Activated CD4-positive, alpha-beta memory T cell treated with anti-CD3 and anti-CD28 coated beads for 36 hours (primary cell): ENCODE measurements at regions not wholly inside any gene's neighbourhood (a gene's known extent, or its start where the extent isn't known, plus 50 kb on each side); places are given as distances from the start of the nearest gene placed in this dataset.
"Not testable (repeated sequence)": the region's sequence is repeated elsewhere in the genome, so short reads cannot be mapped to it uniquely, and the experiment has no call there.

ENCODE experiments used
- CTCF ChIA-PET: fragments of 350-600 bp; sonication (Branson Sonifier 250); formaldehyde crosslinking; loops from one replicate; lab custom pipeline; 2021; ENCODE audit warnings: antibody characterized with exemption, inconsistent platforms; lab: Charles Lee
- POLR2A ChIA-PET: fragments of 350-600 bp; sonication (Branson Sonifier 250); formaldehyde crosslinking; loops from one replicate; lab custom pipeline; 2021; ENCODE audit warnings: antibody characterized with exemption; lab: Charles Lee
- DNase-seq: peaks from one replicate; pipeline ENCODE4 v3.0.0-alpha.2; 2020
- H3K27ac Mint-ChIP-seq: one replicate; pipeline ENCODE4 v1.8.0; 2021; ENCODE audit warnings: mixed read lengths
- H3K27me3 Mint-ChIP-seq: one replicate; pipeline ENCODE4 v1.8.0; 2021; ENCODE audit warnings: mixed read lengths
- H3K36me3 Mint-ChIP-seq: one replicate; pipeline ENCODE4 v1.8.0; 2021; ENCODE audit warnings: mixed read lengths
- H3K4me1 Mint-ChIP-seq: one replicate; pipeline ENCODE4 v1.8.0; 2021; ENCODE audit warnings: low read depth, mixed read lengths
- H3K4me3 Mint-ChIP-seq: one replicate; pipeline ENCODE4 v1.8.0; 2021; ENCODE audit warnings: mild to moderate bottlenecking, mixed read lengths
- H3K9me3 Mint-ChIP-seq: one replicate; pipeline ENCODE4 v1.8.0; 2021; ENCODE audit warnings: mixed read lengths
- intact Hi-C: fragments of 100-400 bp; cut with micrococcal nuclease; formaldehyde crosslinking; loops from one replicate; pipeline ENCODE4 v1.15.1; 2023

GRCh38 chr13:37984357-37984756, 114.8 kb upstream of the TRPC4 start:
- CTCF ChIA-PET: no interaction called here
- no peak for DNase-seq

GRCh38 chr13:37981932-37982331, 112.4 kb upstream of the TRPC4 start:
- CTCF ChIA-PET: no interaction called here
- no peaks in the 10 kb centered on the region for H3K27me3 Mint-ChIP-seq

More at GRCh38 chr13:37984357-37984756, 114.8 kb upstream of the TRPC4 start:
- H3K27me3 Mint-ChIP-seq: no peaks in the 10 kb centered on the region
- H3K4me1 Mint-ChIP-seq: no peaks in the 10 kb centered on the region
- POLR2A ChIA-PET: no interaction called here
- no peaks in the 10 kb centered on the region for H3K36me3 Mint-ChIP-seq
- no peak overlapping the region for H3K4me3 Mint-ChIP-seq
- no peaks in the 10 kb centered on the region for H3K9me3 Mint-ChIP-seq
- intact Hi-C loops: no loop called here
- no peak overlapping the region for H3K27ac Mint-ChIP-seq

GRCh38 chr13:37978680-37979079, 109.1 kb upstream of the TRPC4 start:
- Mint-ChIP-seq H3K4me3 (no peak overlapping the region), H3K36me3 (no peaks in the 10 kb centered on the region), H3K9me3 (no peaks in the 10 kb centered on the region), H3K27ac (no peak overlapping the region), H3K4me1 (no peaks in the 10 kb centered on the region), H3K27me3 (no peaks in the 10 kb centered on the region)
- ChIA-PET POLR2A (no interaction called here), CTCF (no interaction called here)
- DNase-seq: no peak
- intact Hi-C loops: no loop called here

More at GRCh38 chr13:37981932-37982331, 112.4 kb upstream of the TRPC4 start:
- no peak for DNase-seq
- H3K4me3 Mint-ChIP-seq: no peak overlapping the region
- no peaks in the 10 kb centered on the region for H3K4me1 Mint-ChIP-seq
- POLR2A ChIA-PET: no interaction called here
- H3K9me3 Mint-ChIP-seq: no peaks in the 10 kb centered on the region
- H3K36me3 Mint-ChIP-seq: no peaks in the 10 kb centered on the region
- H3K27ac Mint-ChIP-seq: no peak overlapping the region
- intact Hi-C loops: no loop called here

GRCh38 chr13:37968555-37968954, 99.0 kb upstream of the TRPC4 start:
- no peaks in the 10 kb centered on the region for H3K4me1 Mint-ChIP-seq
- ChIA-PET POLR2A (no interaction called here), CTCF (no interaction called here)
- no peak overlapping the region for H3K27ac Mint-ChIP-seq
- H3K36me3 Mint-ChIP-seq: no peaks in the 10 kb centered on the region
- peaks cover 3% of the 10 kb centered on the region for H3K9me3 Mint-ChIP-seq
- H3K4me3 Mint-ChIP-seq: no peak overlapping the region
- DNase-seq: no peak
- H3K27me3 Mint-ChIP-seq: no peaks in the 10 kb centered on the region
- intact Hi-C loops: no loop called here

- intact Hi-C loops: no loop called here
- Mint-ChIP-seq H3K27me3 (no peaks in the 10 kb centered on the region), H3K27ac (no peak overlapping the region), H3K4me3 (no peak overlapping the region), H3K36me3 (no peaks in the 10 kb centered on the region), H3K4me1 (no peaks in the 10 kb centered on the region), H3K9me3 (peaks cover 3% of the 10 kb centered on the region)
- ChIA-PET POLR2A (no interaction called here), CTCF (no interaction called here)
- DNase-seq: no peak
Measured at GRCh38 chr13:37966266-37966665, 96.7 kb upstream of the TRPC4 start.

- H3K4me3 Mint-ChIP-seq: no peak overlapping the region
- DNase-seq: no peak
- H3K9me3 Mint-ChIP-seq: no peaks in the 10 kb centered on the region
- H3K27me3 Mint-ChIP-seq: no peaks in the 10 kb centered on the region
- no peaks in the 10 kb centered on the region for H3K36me3 Mint-ChIP-seq
- no peak overlapping the region for H3K27ac Mint-ChIP-seq
- intact Hi-C loops: no loop called here
- ChIA-PET CTCF (no interaction called here), POLR2A (no interaction called here)
- no peaks in the 10 kb centered on the region for H3K4me1 Mint-ChIP-seq
Measured at GRCh38 chr13:37960427-37960826, 90.9 kb upstream of the TRPC4 start.

- ChIA-PET CTCF (no interaction called here), POLR2A (no interaction called here)
- H3K9me3 Mint-ChIP-seq: no peaks in the 10 kb centered on the region
- H3K27me3 Mint-ChIP-seq: no peaks in the 10 kb centered on the region
- H3K36me3 Mint-ChIP-seq: no peaks in the 10 kb centered on the region
- H3K4me3 Mint-ChIP-seq: no peak overlapping the region
- DNase-seq: no peak
- H3K27ac Mint-ChIP-seq: no peak overlapping the region
- intact Hi-C loops: no loop called here
- no peaks in the 10 kb centered on the region for H3K4me1 Mint-ChIP-seq
Measured at GRCh38 chr13:37959284-37959683, 89.7 kb upstream of the TRPC4 start.

GRCh38 chr13:37956536-37956935, 87.0 kb upstream of the TRPC4 start:
- ChIA-PET CTCF (no interaction called here), POLR2A (no interaction called here)
- H3K4me3 Mint-ChIP-seq: no peak overlapping the region
- H3K27me3 Mint-ChIP-seq: no peaks in the 10 kb centered on the region
- no peaks in the 10 kb centered on the region for H3K36me3 Mint-ChIP-seq
- no peak overlapping the region for H3K27ac Mint-ChIP-seq
- H3K9me3 Mint-ChIP-seq: no peaks in the 10 kb centered on the region
- no peak for DNase-seq
- intact Hi-C loops: no loop called here
- no peaks in the 10 kb centered on the region for H3K4me1 Mint-ChIP-seq

- H3K27me3 Mint-ChIP-seq, POLR2A ChIA-PET, H3K9me3 Mint-ChIP-seq, DNase-seq, CTCF ChIA-PET, H3K36me3 Mint-ChIP-seq, H3K27ac Mint-ChIP-seq, H3K4me1 Mint-ChIP-seq, H3K4me3 Mint-ChIP-seq, intact Hi-C loops: not testable (repeated sequence)
Measured at GRCh38 chr13:37954597-37954996, 85.0 kb upstream of the TRPC4 start.

- DNase-seq: no peak
- ChIA-PET CTCF (no interaction called here), POLR2A (no interaction called here)
- H3K27ac Mint-ChIP-seq: no peak overlapping the region
- no peak overlapping the region for H3K4me3 Mint-ChIP-seq
- no peaks in the 10 kb centered on the region for H3K36me3 Mint-ChIP-seq
- no peaks in the 10 kb centered on the region for H3K9me3 Mint-ChIP-seq
- no peaks in the 10 kb centered on the region for H3K4me1 Mint-ChIP-seq
- intact Hi-C loops: no loop called here
- no peaks in the 10 kb centered on the region for H3K27me3 Mint-ChIP-seq
Measured at GRCh38 chr13:37954191-37954590, 84.6 kb upstream of the TRPC4 start.

GRCh38 chr13:37953696-37954095, 84.1 kb upstream of the TRPC4 start:
- no peaks in the 10 kb centered on the region for H3K9me3 Mint-ChIP-seq
- CTCF ChIA-PET: no interaction called here
- POLR2A ChIA-PET: no interaction called here

GRCh38 chr13:37950016-37950415, 80.4 kb upstream of the TRPC4 start:
- Mint-ChIP-seq H3K4me1 (no peaks in the 10 kb centered on the region), H3K4me3 (no peak overlapping the region), H3K27ac (no peak overlapping the region), H3K9me3 (peaks cover 4% of the 10 kb centered on the region), H3K27me3 (no peaks in the 10 kb centered on the region), H3K36me3 (no peaks in the 10 kb centered on the region)
- CTCF ChIA-PET: no interaction called here
- DNase-seq: no peak
- POLR2A ChIA-PET: no interaction called here
- intact Hi-C loops: no loop called here

More at GRCh38 chr13:37953696-37954095, 84.1 kb upstream of the TRPC4 start:
- no peak overlapping the region for H3K27ac Mint-ChIP-seq
- intact Hi-C loops: no loop called here
- no peaks in the 10 kb centered on the region for H3K27me3 Mint-ChIP-seq
- no peak for DNase-seq
- H3K36me3 Mint-ChIP-seq: no peaks in the 10 kb centered on the region
- H3K4me3 Mint-ChIP-seq: no peak overlapping the region
- H3K4me1 Mint-ChIP-seq: no peaks in the 10 kb centered on the region

- intact Hi-C loops: no loop called here
- no peak for DNase-seq
- Mint-ChIP-seq H3K27me3 (no peaks in the 10 kb centered on the region), H3K4me3 (no peak overlapping the region), H3K4me1 (no peaks in the 10 kb centered on the region), H3K27ac (no peak overlapping the region), H3K36me3 (no peaks in the 10 kb centered on the region), H3K9me3 (peaks cover 4% of the 10 kb centered on the region)
- ChIA-PET POLR2A (no interaction called here), CTCF (no interaction called here)
Measured at GRCh38 chr13:37947419-37948140, 78.0 kb upstream of the TRPC4 start.
